ENCODE measurements at regions not wholly inside any gene's neighbourhood (a gene's known extent, or its start where the extent isn't known, plus 50 kb on each side); places are given as distances from the start of the nearest gene placed in this dataset.

- DNase-seq (ENCODE audit: low read depth, low spot score) (no peak), FAIRE-seq (no peak)
- Histone ChIP-seq H3K79me2 (ENCODE audit: control insufficient read depth, insufficient read depth, low read length) (no peaks in the 10 kb centered on the region), H3K4me3 (replicated peaks in 1 of 3; ENCODE audit: insufficient read depth in 1 of 3, low read depth in 1 of 3, low read length in 3 of 3) (no peak overlapping the region), H3K4me1 (ENCODE audit: control insufficient read depth, extremely low read depth, insufficient read depth, low read length) (no peaks in the 10 kb centered on the region), H3K27ac (ENCODE audit: insufficient read depth, low read depth, low read length) (no peak overlapping the region), H2AFZ (ENCODE audit: low read depth, low read length) (no peak overlapping the region), H3K36me3 (ENCODE audit: control insufficient read depth in 2 of 2, extremely low read depth in 1 of 2, insufficient read depth in 2 of 2, low read length in 2 of 2) (no peaks in the 10 kb centered on the region), H3K4me2 (ENCODE audit: insufficient read depth, low read length) (no peak overlapping the region), H3K9me1 (replicated peaks; ENCODE audit: control insufficient read depth, extremely low read depth, insufficient read depth, low read length) (no peaks in the 10 kb centered on the region), H3K27me3 (ENCODE audit: control insufficient read depth in 2 of 2, insufficient read depth in 2 of 2, low read length in 2 of 2) (no peaks in the 10 kb centered on the region), H4K20me1 (replicated peaks; ENCODE audit: control insufficient read depth, extremely low read depth, insufficient read depth, low read length) (no peaks in the 10 kb centered on the region), H3K9me3 (replicated peaks; ENCODE audit: control insufficient read depth, insufficient read depth, low read length) (no peaks in the 10 kb centered on the region), H3K9ac (replicated peaks; ENCODE audit: extremely low read depth, insufficient read depth, low read length) (no peak overlapping the region)
- ChIA-PET CTCF (no interaction called here), POLR2A (no interaction called here)
- BruUV-seq (replicated peaks), result no TSS peak
- intact Hi-C loops (cut with micrococcal nuclease) (no loop called here), dilution Hi-C loops (cut with MboI; ENCODE audit: extremely low pct_ligation_motif_present, low sequenced_read_pairs) (no loop called here)
- no peak for TF ChIP-seq MYC (IDR thresholded peaks at IDR 0.05; ENCODE audit: low read depth, low read length)
- TF ChIP-seq JUN (IDR thresholded peaks at IDR 0.05; ENCODE audit: borderline replicate concordance, insufficient read depth, insufficient read length, low read depth), result no peak
- TF ChIP-seq, protein P1, sequence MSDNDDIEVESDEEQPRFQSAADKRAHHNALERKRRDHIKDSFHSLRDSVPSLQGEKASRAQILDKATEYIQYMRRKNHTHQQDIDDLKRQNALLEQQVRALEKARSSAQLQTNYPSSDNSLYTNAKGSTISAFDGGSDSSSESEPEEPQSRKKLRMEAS (IDR thresholded peaks at IDR 0.05; ENCODE audit: insufficient read depth, insufficient read length), result no peak
- no peak for TF ChIP-seq POLR2AphosphoS5 (IDR thresholded peaks at IDR 0.05; ENCODE audit: insufficient read depth, low read depth, low read length)
- TF ChIP-seq GATA2 (IDR thresholded peaks at IDR 0.05; ENCODE audit: insufficient read depth, insufficient read length, low read depth, low read length), result no peak
- TF ChIP-seq, protein P2, sequence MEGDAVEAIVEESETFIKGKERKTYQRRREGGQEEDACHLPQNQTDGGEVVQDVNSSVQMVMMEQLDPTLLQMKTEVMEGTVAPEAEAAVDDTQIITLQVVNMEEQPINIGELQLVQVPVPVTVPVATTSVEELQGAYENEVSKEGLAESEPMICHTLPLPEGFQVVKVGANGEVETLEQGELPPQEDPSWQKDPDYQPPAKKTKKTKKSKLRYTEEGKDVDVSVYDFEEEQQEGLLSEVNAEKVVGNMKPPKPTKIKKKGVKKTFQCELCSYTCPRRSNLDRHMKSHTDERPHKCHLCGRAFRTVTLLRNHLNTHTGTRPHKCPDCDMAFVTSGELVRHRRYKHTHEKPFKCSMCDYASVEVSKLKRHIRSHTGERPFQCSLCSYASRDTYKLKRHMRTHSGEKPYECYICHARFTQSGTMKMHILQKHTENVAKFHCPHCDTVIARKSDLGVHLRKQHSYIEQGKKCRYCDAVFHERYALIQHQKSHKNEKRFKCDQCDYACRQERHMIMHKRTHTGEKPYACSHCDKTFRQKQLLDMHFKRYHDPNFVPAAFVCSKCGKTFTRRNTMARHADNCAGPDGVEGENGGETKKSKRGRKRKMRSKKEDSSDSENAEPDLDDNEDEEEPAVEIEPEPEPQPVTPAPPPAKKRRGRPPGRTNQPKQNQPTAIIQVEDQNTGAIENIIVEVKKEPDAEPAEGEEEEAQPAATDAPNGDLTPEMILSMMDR (IDR thresholded peaks at IDR 0.05; ENCODE audit: extremely low read depth in 1 of 2, insufficient read depth in 1 of 2, low read depth in 1 of 2, low read length in 2 of 2), result no peak
- TF ChIP-seq EZH2 (IDR thresholded peaks at IDR 0.05; ENCODE audit: borderline replicate concordance, low read depth, low read length, severe bottlenecking), result no peak
- no peak for TF ChIP-seq FOS (IDR thresholded peaks at IDR 0.05; ENCODE audit: borderline replicate concordance, insufficient read depth, low read length)
- no peak for TF ChIP-seq POLR2A (IDR thresholded peaks at IDR 0.05; ENCODE audit: low read depth, low read length)
These were observed 193.5 kb upstream of the SPTLC3 start for GRCh38 chr20:12815231-12815768.
